CD4-positive, alpha-beta memory T cell (primary cell): ENCODE measurements at regions not wholly inside any gene's neighbourhood (a gene's known extent, or its start where the extent isn't known, plus 50 kb on each side); places are given as distances from the start of the nearest gene placed in this dataset.

ENCODE experiments used
- CTCF ChIA-PET: fragments of 350-600 bp; sonication (Branson Sonifier 250); formaldehyde crosslinking; loops from one replicate; lab custom pipeline; 2021; ENCODE audit warnings: inconsistent platforms; ENCODE audit not compliant: partially characterized antibody; lab: Charles Lee
- POLR2A ChIA-PET: fragments of 350-600 bp; sonication (Branson Sonifier 250); formaldehyde crosslinking; loops from one replicate; lab custom pipeline; 2021; ENCODE audit not compliant: partially characterized antibody; lab: Charles Lee
- DNase-seq, 5 donors: peaks; one replicate each; pipeline versions ENCODE4 v3.0.0 to v3.0.0-alpha.2; 2020 to 2022; ENCODE audit warnings: mixed read lengths in 1 of 5
- H3K27ac ChIP-seq: one replicate; pipeline ENCODE4 v1.7.0; 2013; ENCODE audit warnings: low read depth, low read length
- H3K27me3 ChIP-seq: 2 replicates; pipeline ENCODE4 v1.7.0; 2013; ENCODE audit warnings: mild to moderate bottlenecking, low read length, moderate library complexity; ENCODE audit not compliant: insufficient read depth
- H3K36me3 ChIP-seq: 2 replicates; pipeline ENCODE4 v1.7.0; 2013; ENCODE audit warnings: mild to moderate bottlenecking, low read length, moderate library complexity; ENCODE audit not compliant: insufficient read depth
- H3K4me1 ChIP-seq: 2 replicates; pipeline ENCODE4 v1.7.0; 2013; ENCODE audit warnings: mild to moderate bottlenecking, low read length, moderate library complexity; ENCODE audit not compliant: insufficient read depth
- H3K4me3 ChIP-seq, 2 donors: one replicate each; pipeline ENCODE4 v1.7.0; 2013; ENCODE audit warnings: low read length in 2 of 2, mild to moderate bottlenecking in 1 of 2
- H3K9me3 ChIP-seq, 2 donors: one replicate each; pipeline ENCODE4 v1.7.0; 2013; ENCODE audit warnings: low read length in 2 of 2, control low read depth in 1 of 2; ENCODE audit not compliant: control insufficient read depth in 1 of 2
- H3K27ac Mint-ChIP-seq, 7 donors: one replicate each; pipeline ENCODE4 v1.8.0; 2020 to 2021; ENCODE audit warnings: mixed read lengths in 7 of 7, mild to moderate bottlenecking in 6 of 7, inconsistent platforms in 3 of 7, moderate library complexity in 3 of 7
- H3K27me3 Mint-ChIP-seq, 2 donors: one replicate each; pipeline ENCODE4 v1.8.0; 2020 to 2021; ENCODE audit warnings: mixed read lengths in 2 of 2
- H3K36me3 Mint-ChIP-seq, 2 donors: one replicate each; pipeline ENCODE4 v1.8.0; 2020 to 2021; ENCODE audit warnings: mixed read lengths in 2 of 2, inconsistent platforms in 1 of 2, mild to moderate bottlenecking in 1 of 2
- H3K4me1 Mint-ChIP-seq, 4 donors: one replicate each; pipeline ENCODE4 v1.8.0; 2020 to 2021; ENCODE audit warnings: mixed read lengths in 4 of 4, mild to moderate bottlenecking in 1 of 4
- H3K4me3 Mint-ChIP-seq, 8 donors: one replicate each; pipeline ENCODE4 v1.8.0; 2020 to 2021; ENCODE audit warnings: mixed read lengths in 8 of 8, mild to moderate bottlenecking in 7 of 8, moderate library complexity in 6 of 8, inconsistent platforms in 3 of 8
- H3K9me3 Mint-ChIP-seq, 8 donors: one replicate each; pipeline ENCODE4 v1.8.0; 2020 to 2021; ENCODE audit warnings: mixed read lengths in 8 of 8, mild to moderate bottlenecking in 5 of 8, inconsistent platforms in 3 of 8, moderate library complexity in 1 of 8
- intact Hi-C: fragments of 100-400 bp; cut with micrococcal nuclease; formaldehyde crosslinking; loops from one replicate; pipeline ENCODE4 v1.15.1; 2023

DNA sequence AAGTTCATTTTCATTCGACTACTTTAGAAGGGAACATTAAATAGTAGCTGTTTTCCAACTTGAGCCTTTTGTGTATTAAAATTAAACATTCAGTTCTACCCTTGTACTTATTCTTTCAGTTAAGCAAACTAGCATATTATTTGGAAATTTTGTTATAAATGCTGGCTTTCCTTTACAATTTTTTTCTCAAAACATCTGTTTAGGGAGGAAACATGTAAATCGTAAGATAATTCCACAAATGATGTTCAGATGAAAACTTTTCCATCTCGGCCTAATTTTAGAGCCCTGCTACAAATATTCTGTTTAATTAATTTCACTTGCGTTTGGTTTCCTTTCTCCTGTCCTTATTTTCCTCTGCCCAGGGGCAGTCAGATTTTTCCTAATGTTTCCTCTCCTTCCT lies 476.2 kb upstream of the RGMA start:
- no peaks in the 10 kb centered on the region for H3K9me3 ChIP-seq
- H3K27me3 ChIP-seq: no peaks in the 10 kb centered on the region
- peaks cover 1 to 5% of the 10 kb centered on the region in 2 donors for H3K27me3 Mint-ChIP-seq
- H3K36me3 Mint-ChIP-seq: no peaks in the 10 kb centered on the region
- no peak overlapping the region for H3K27ac ChIP-seq
- no peaks in the 10 kb centered on the region for H3K36me3 ChIP-seq
- no peak overlapping the region for H3K4me3 ChIP-seq
- intact Hi-C loops: no loop called here
- H3K4me1 Mint-ChIP-seq: no peaks in the 10 kb centered on the region
- ChIA-PET POLR2A (no interaction called here), CTCF (no interaction called here)
- H3K4me3 Mint-ChIP-seq: no peak overlapping the region
- H3K4me1 ChIP-seq: no peaks in the 10 kb centered on the region
- H3K9me3 Mint-ChIP-seq: peaks cover 0 to 3% (median 0%) of the 10 kb centered on the region in 8 donors
- no peak overlapping the region for H3K27ac Mint-ChIP-seq
- no peak for DNase-seq

- DNase-seq: no peak
- Histone ChIP-seq H3K9me3 (no peaks in the 10 kb centered on the region), H3K4me1 (no peaks in the 10 kb centered on the region), H3K4me3 (no peak overlapping the region), H3K36me3 (no peaks in the 10 kb centered on the region), H3K27ac (no peak overlapping the region), H3K27me3 (no peaks in the 10 kb centered on the region)
- Mint-ChIP-seq H3K4me1 (no peaks in the 10 kb centered on the region), H3K9me3 (peaks cover 0 to 3% (median 0%) of the 10 kb centered on the region in 8 donors), H3K27ac (no peak overlapping the region), H3K27me3 (peaks cover 3 to 6% of the 10 kb centered on the region in 2 donors), H3K4me3 (no peak overlapping the region), H3K36me3 (no peaks in the 10 kb centered on the region)
- POLR2A ChIA-PET: no interaction called here
- intact Hi-C loops: no loop called here
- CTCF ChIA-PET: no interaction called here
Measured at GRCh38 chr15:93563218-93563617, 474.2 kb upstream of the RGMA start.

DNA sequence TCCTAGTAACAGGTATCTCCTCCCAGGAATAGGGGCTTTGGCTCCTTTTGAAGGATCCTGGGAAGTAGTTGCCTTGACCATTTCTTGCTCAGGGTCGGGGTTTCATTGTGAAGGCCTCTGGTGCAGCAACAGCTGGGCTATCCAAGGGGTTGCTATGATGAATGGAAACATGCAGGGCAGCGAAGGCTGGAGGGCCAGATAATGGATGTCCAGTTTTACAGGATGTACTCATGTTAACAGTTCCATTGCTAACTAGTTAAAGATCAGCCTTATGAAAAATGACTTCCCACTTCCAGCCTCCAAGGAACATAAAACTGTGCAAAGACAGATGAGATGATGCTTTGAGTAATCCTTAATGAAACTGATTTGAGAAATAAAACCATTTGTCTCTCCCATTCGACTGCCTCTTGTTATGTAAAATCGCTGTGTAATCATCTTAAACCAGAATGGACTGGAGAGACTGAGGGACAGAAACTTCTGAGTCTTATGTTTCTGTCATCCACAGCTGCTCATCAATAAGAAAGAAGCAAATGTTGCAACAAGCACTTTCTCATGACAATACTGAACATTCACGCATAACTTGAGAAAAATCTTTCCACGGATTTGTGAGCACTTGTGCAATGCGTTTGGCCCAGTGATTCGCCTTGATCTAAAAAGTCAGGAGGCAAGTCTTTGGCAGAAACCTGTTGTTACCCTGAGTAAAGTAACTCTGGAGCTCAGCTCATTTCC lies 473.5 kb upstream of the RGMA start:
- no peaks in the 10 kb centered on the region for H3K36me3 Mint-ChIP-seq
- ChIA-PET CTCF (no interaction called here), POLR2A (no interaction called here)
- Histone ChIP-seq H3K4me1 (no peaks in the 10 kb centered on the region), H3K36me3 (no peaks in the 10 kb centered on the region), H3K4me3 (no peak overlapping the region), H3K27me3 (no peaks in the 10 kb centered on the region), H3K9me3 (no peaks in the 10 kb centered on the region), H3K27ac (no peak overlapping the region)
- H3K27me3 Mint-ChIP-seq: peaks cover 3 to 4% of the 10 kb centered on the region in 2 donors
- no peak overlapping the region for H3K4me3 Mint-ChIP-seq
- intact Hi-C loops: no loop called here
- H3K9me3 Mint-ChIP-seq: no peaks in the 10 kb centered on the region
- no peak for DNase-seq
- H3K4me1 Mint-ChIP-seq: no peaks in the 10 kb centered on the region
- H3K27ac Mint-ChIP-seq: no peak overlapping the region

DNA sequence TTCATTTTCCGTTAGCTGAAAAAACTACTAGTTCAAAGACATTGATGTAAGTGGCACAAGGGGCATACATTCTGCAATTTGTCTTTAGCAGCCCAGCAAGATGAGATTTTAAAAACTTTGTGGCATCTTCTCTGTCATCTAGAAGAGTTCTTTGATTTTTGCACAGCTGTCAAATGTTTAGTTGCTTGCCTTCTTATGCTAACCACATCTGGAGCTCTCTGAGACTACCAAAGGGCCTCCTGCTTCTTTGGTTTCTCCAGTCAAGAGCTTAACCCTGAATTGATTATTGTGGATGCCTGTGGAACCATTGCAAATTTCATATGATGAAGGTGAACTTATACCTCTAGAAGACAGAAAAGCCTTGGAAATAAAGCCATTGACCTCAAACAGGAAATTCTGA lies 468.7 kb upstream of the RGMA start:
- H3K4me1 ChIP-seq: no peaks in the 10 kb centered on the region
- H3K27me3 Mint-ChIP-seq: peaks cover 4 to 6% of the 10 kb centered on the region in 2 donors
- H3K4me3 Mint-ChIP-seq: no peak overlapping the region
- ChIA-PET POLR2A (no interaction called here), CTCF (no interaction called here)
- DNase-seq: no peak
- H3K9me3 Mint-ChIP-seq: peaks cover 0 to 2% (median 0%) of the 10 kb centered on the region in 8 donors
- no peaks in the 10 kb centered on the region for H3K27me3 ChIP-seq
- intact Hi-C loops: no loop called here
- no peaks in the 10 kb centered on the region for H3K36me3 ChIP-seq
- H3K27ac ChIP-seq: no peak overlapping the region
- H3K4me3 ChIP-seq: no peak overlapping the region
- H3K4me1 Mint-ChIP-seq: no peaks in the 10 kb centered on the region
- no peaks in the 10 kb centered on the region for H3K36me3 Mint-ChIP-seq
- H3K9me3 ChIP-seq: no peaks in the 10 kb centered on the region
- no peak overlapping the region for H3K27ac Mint-ChIP-seq

GRCh38 chr15:93553167-93553935 lies 464.3 kb upstream of the RGMA start:
- ChIA-PET POLR2A (no interaction called here), CTCF (no interaction called here)
- Histone ChIP-seq H3K27me3 (no peaks in the 10 kb centered on the region), H3K4me1 (no peaks in the 10 kb centered on the region), H3K9me3 (no peaks in the 10 kb centered on the region), H3K36me3 (no peaks in the 10 kb centered on the region), H3K27ac (no peak overlapping the region), H3K4me3 (no peak overlapping the region)
- Mint-ChIP-seq H3K4me1 (no peaks in the 10 kb centered on the region), H3K9me3 (peaks cover 0 to 5% (median 0%) of the 10 kb centered on the region in 8 donors), H3K4me3 (no peak overlapping the region), H3K27me3 (peaks cover 3 to 10% of the 10 kb centered on the region in 2 donors), H3K27ac (no peak overlapping the region), H3K36me3 (no peaks in the 10 kb centered on the region)
- DNase-seq: no peak
- intact Hi-C loops: no loop called here

DNA sequence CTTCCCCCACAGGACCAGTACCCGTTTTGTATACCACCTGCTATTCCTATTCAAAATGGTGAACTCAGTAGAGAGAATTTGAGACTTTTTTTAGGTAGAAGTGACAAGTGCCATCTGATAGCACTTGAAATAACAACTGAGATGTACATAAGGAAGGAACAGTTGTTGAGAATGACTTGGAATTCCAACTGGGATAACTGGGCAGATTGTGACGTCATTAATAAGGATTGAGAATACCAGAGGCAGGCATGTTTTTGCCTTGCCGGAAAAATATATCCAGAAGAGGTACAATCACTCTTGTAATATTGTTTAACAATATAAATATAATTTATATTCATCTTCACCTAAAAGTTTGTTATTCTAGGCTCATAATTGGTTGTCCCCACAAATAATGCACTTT lies 454.1 kb upstream of the RGMA start:
- peaks cover 0 to 25% (median 6%) of the 10 kb centered on the region in 8 donors for H3K9me3 Mint-ChIP-seq
- Histone ChIP-seq H3K36me3 (no peaks in the 10 kb centered on the region), H3K4me1 (no peaks in the 10 kb centered on the region), H3K27ac (no peak overlapping the region), H3K27me3 (no peaks in the 10 kb centered on the region), H3K4me3 (no peak overlapping the region), H3K9me3 (no peaks in the 10 kb centered on the region)
- H3K4me1 Mint-ChIP-seq: no peaks in the 10 kb centered on the region
- no peak overlapping the region for H3K4me3 Mint-ChIP-seq
- POLR2A ChIA-PET: no interaction called here
- CTCF ChIA-PET: no interaction called here
- no peak overlapping the region for H3K27ac Mint-ChIP-seq
- no peaks in the 10 kb centered on the region for H3K36me3 Mint-ChIP-seq
- H3K27me3 Mint-ChIP-seq: peaks cover 0 to 6% of the 10 kb centered on the region in 2 donors
- DNase-seq: no peak
- intact Hi-C loops: no loop called here

DNA sequence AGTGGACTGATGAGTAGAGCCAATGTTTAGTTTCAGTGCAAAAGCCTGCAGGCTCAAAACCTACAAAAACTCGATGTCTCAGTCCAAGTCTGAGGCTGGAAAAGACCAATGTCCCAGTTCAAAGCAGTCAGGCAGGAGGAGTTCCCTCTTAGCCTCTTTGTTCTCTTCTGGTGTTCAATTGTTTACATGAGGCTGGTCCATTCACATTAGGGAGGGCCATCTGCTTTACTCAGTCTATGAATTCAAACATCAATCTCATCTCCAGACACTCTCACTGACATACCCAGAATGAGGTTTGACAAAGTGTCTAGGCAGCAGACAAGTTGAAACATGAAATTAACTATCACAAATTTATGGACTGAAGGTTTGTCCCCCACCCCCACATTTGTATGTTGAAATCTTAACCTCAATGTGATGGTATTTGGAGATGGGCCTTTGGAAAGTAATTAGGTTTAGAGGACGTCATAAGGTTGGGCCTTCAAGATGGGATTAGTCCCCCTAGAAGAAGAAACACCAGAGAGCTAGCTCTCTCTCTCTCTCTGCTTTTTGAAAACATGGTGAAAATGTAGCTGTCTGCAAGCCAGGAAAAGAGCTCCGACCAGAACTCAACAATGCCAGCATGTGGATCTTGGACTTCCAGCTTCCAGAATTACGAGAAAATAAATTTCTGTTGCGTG lies 438.5 kb upstream of the RGMA start:
- no peaks in the 10 kb centered on the region for H3K9me3 ChIP-seq
- Mint-ChIP-seq H3K27me3 (peaks cover 5 to 11% of the 10 kb centered on the region in 2 donors), H3K4me1 (no peaks in the 10 kb centered on the region), H3K36me3 (no peaks in the 10 kb centered on the region), H3K9me3 (no peaks in the 10 kb centered on the region), H3K4me3 (no peak overlapping the region), H3K27ac (no peak overlapping the region)
- H3K27ac ChIP-seq: no peak overlapping the region
- ChIA-PET POLR2A (no interaction called here), CTCF (no interaction called here)
- no peaks in the 10 kb centered on the region for H3K4me1 ChIP-seq
- intact Hi-C loops: no loop called here
- H3K36me3 ChIP-seq: no peaks in the 10 kb centered on the region
- H3K27me3 ChIP-seq: no peaks in the 10 kb centered on the region
- no peak for DNase-seq
- H3K4me3 ChIP-seq: no peak overlapping the region
